ENCODE measurements at regions not wholly inside any gene's neighbourhood (a gene's known extent, or its start where the extent isn't known, plus 50 kb on each side); places are given as distances from the start of the nearest gene placed in this dataset.

GRCh38 chr20:48294196-48294595 is 508.9 kb upstream of the SULF2 start:
- TF ChIP-seq POLR2A (IDR thresholded peaks at IDR 0.05): no peak
- no peak for TF ChIP-seq CTCF (IDR thresholded peaks at IDR 0.05)

Data from right lobe of liver (tissue), 4 donors.